ENCODE measurements at regions not wholly inside any gene's neighbourhood (a gene's known extent, or its start where the extent isn't known, plus 50 kb on each side); places are given as distances from the start of the nearest gene placed in this dataset.

GRCh38 chr1:199167460-199167859 is 528.6 kb downstream of the PTPRC start:
- DNase-seq (ENCODE audit: low spot score): no peak
- ATAC-seq (ENCODE audit: insufficient number of reproducible peaks, low FRiP score, low read depth): no peak
- no peaks in the 10 kb centered on the region for H3K27me3 ChIP-seq (replicated peaks; ENCODE audit: insufficient read depth)
- H3K4me1 ChIP-seq (ENCODE audit: control insufficient read depth in 1 of 2, low read depth in 2 of 2): no peaks in the 10 kb centered on the region
- H3K4me3 ChIP-seq: no peak overlapping the region
- no peak for TF ChIP-seq CTCF (IDR thresholded peaks at IDR 0.05)
- H3K9me3 ChIP-seq: no peaks in the 10 kb centered on the region
- H3K36me3 ChIP-seq: no peaks in the 10 kb centered on the region
- H3K27ac ChIP-seq: no peak overlapping the region

DNA sequence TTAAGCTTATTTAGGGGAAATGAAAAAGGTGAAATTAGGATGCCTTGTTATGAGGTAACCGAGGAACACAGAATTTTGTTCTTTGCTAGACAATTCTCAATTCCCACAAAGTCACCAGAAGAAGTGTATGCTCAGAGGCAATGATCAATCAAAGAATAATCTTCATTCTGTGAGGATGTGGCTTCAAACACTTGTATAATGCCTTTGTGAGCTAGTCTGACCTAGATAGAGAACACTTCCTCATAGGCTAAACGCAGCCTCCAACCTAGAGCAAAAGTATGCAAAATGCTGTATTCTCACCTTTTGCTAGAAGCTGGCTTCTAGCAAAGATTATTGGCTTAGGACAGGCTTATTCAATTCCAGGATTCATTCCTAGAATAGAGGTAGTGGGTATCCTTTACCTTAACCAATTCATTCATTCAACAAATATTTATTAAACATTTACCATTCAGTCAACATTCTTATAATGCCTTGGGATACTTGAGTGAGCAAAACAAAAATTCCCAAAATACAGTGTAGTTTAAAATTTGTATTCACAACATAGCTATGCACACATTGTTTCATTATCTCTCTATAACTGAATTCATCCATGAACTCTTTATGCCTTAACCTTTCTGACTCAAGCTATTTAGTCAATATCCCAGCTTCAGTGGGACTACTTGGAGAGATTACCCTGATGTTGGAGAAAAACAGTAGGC is 530.2 kb downstream of the PTPRC start:
- no peak overlapping the region for H3K4me3 ChIP-seq
- no peak overlapping the region for H3K27ac ChIP-seq
- DNase-seq (ENCODE audit: low spot score) (no peak), ATAC-seq (ENCODE audit: insufficient number of reproducible peaks, low FRiP score, low read depth) (no peak)
- no peaks in the 10 kb centered on the region for H3K36me3 ChIP-seq
- H3K9me3 ChIP-seq: no peaks in the 10 kb centered on the region
- no peak for TF ChIP-seq CTCF (IDR thresholded peaks at IDR 0.05)
- H3K4me1 ChIP-seq (ENCODE audit: control insufficient read depth in 1 of 2, low read depth in 2 of 2): no peaks in the 10 kb centered on the region
- H3K27me3 ChIP-seq (replicated peaks; ENCODE audit: insufficient read depth): no peaks in the 10 kb centered on the region

DNA sequence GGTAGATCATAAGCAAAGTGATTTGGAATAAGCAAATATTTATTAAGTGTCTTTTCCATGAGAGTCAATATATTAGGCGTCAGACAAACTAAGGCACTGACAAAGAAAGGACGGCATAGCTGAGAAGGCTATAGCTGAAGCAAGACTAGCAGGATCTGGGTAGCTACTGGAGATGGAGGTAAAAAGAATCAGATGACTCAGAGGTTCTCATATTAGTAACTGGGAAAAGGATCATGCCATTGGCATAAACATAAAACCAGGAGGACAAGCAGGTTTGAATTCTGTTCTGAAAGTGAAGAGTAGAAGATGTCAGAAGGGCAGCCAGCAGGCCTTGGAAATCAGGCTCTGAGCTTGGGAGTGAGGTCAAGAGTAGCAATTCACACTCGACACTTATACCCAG is 531.9 kb downstream of the PTPRC start:
- TF ChIP-seq CTCF (IDR thresholded peaks at IDR 0.05): no peak
- Histone ChIP-seq H3K36me3 (no peaks in the 10 kb centered on the region), H3K4me1 (ENCODE audit: control insufficient read depth in 1 of 2, low read depth in 2 of 2) (no peaks in the 10 kb centered on the region), H3K27me3 (replicated peaks; ENCODE audit: insufficient read depth) (no peaks in the 10 kb centered on the region), H3K4me3 (no peak overlapping the region), H3K9me3 (no peaks in the 10 kb centered on the region), H3K27ac (no peak overlapping the region)
- no peak for DNase-seq (ENCODE audit: low spot score)
- ATAC-seq (ENCODE audit: insufficient number of reproducible peaks, low FRiP score, low read depth): no peak

DNA sequence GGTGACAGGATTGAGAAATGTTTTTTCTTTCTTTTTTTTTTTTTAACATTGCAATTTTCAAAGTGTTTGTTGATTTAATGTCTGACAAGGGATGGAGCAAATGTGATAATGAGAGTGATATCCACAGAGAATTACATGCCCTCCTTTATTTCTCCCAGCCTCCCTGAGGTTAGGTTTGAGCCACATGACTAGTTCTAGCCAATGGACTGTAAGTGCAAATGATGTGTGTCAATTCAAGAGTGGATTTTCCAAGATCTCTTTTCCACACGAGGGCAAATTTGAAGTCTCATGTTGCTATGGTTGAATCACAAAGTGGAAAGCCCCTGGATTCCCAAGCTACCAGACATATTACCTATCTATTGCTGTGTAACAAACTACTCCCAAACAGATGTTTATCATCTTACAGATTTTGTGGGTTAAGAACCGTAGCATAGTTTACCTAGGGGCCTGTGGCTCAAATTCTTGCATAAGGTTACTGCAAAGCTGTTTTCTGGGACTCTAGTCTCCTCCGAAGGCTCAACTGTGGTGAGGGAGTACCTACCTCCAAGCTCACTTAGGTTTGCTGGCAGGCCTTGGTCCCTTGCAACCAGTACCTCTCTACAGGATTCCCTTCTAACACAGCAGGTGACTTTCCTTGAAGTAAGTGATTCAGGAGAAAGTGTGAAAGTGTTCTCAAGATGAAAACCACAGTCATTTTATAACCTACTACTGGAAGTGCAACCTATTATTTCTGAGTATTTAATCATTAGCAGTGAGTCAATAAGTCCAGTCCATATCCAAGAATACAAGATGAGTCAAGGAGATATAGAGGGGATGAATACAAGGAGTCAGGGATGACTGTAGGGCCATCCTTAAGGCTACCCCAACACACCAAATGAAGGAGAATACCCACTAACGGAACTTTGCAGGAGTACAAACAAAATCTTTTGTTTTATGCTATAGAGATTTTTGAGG is 533.6 kb downstream of the PTPRC start:
- no peak for TF ChIP-seq CTCF (IDR thresholded peaks at IDR 0.05)
- Histone ChIP-seq H3K4me3 (no peak overlapping the region), H3K4me1 (ENCODE audit: control insufficient read depth in 1 of 2, low read depth in 2 of 2) (no peaks in the 10 kb centered on the region), H3K27ac (no peak overlapping the region), H3K9me3 (no peaks in the 10 kb centered on the region), H3K36me3 (no peaks in the 10 kb centered on the region), H3K27me3 (replicated peaks; ENCODE audit: insufficient read depth) (no peaks in the 10 kb centered on the region)
- DNase-seq (ENCODE audit: low spot score) (no peak), ATAC-seq (ENCODE audit: insufficient number of reproducible peaks, low FRiP score, low read depth) (no peak)

GRCh38 chr1:199173356-199173755 is 534.5 kb downstream of the PTPRC start:
- no peaks in the 10 kb centered on the region for H3K27me3 ChIP-seq (replicated peaks; ENCODE audit: insufficient read depth)
- ATAC-seq (ENCODE audit: insufficient number of reproducible peaks, low FRiP score, low read depth) (no peak), DNase-seq (ENCODE audit: low spot score) (no peak)
- H3K36me3 ChIP-seq: no peaks in the 10 kb centered on the region
- TF ChIP-seq CTCF (IDR thresholded peaks at IDR 0.05): no peak
- H3K4me1 ChIP-seq (ENCODE audit: control insufficient read depth in 1 of 2, low read depth in 2 of 2): no peaks in the 10 kb centered on the region
- H3K9me3 ChIP-seq: no peaks in the 10 kb centered on the region
- H3K4me3 ChIP-seq: no peak overlapping the region
- H3K27ac ChIP-seq: no peak overlapping the region

Measured in thoracic aorta (tissue), 2 donors.